AG08395 (cell line): ENCODE measurements at regions not wholly inside any gene's neighbourhood (a gene's known extent, or its start where the extent isn't known, plus 50 kb on each side); places are given as distances from the start of the nearest gene placed in this dataset.

Experiments
- DNase-seq: peaks from one replicate; pipeline ENCODE4 v3.0.0; 2012; ENCODE audit warnings: mixed read lengths, low spot score

GRCh38 chr2:56707650-56708049, 523.9 kb downstream of the CCDC85A start:
- DNase-seq, result no peak

GRCh38 chr2:56709181-56709580, 525.4 kb downstream of the CCDC85A start:
- no peak for DNase-seq

- DNase-seq, result peak; percentile 80
Observed at GRCh38 chr2:56713161-56713676, 529.4 kb downstream of the CCDC85A start.

GRCh38 chr2:56713978-56714377, 530.2 kb downstream of the CCDC85A start:
- DNase-seq, result peak; percentile 7

GRCh38 chr2:56714400-56714799, 530.6 kb downstream of the CCDC85A start:
- no peak for DNase-seq

GRCh38 chr2:56715683-56716082, 531.9 kb downstream of the CCDC85A start:
- no peak for DNase-seq

GRCh38 chr2:56718413-56718812, 534.6 kb downstream of the CCDC85A start:
- no peak for DNase-seq

- no peak for DNase-seq
Observed at GRCh38 chr2:56729212-56729611, 545.4 kb downstream of the CCDC85A start.

- DNase-seq, result no peak
Observed at GRCh38 chr2:56732946-56733345, 549.2 kb downstream of the CCDC85A start.

GRCh38 chr2:56739413-56739812, 555.6 kb downstream of the CCDC85A start:
- no peak for DNase-seq

- DNase-seq, result peak; percentile 92
Observed at GRCh38 chr2:56741601-56742102, 557.9 kb downstream of the CCDC85A start.

- no peak for DNase-seq
Observed at GRCh38 chr2:56743807-56744206, 560.0 kb downstream of the CCDC85A start.

GRCh38 chr2:56749152-56749752, 565.5 kb downstream of the CCDC85A start:
- DNase-seq, result peak; percentile 40

- no peak for DNase-seq
Observed at GRCh38 chr2:56753182-56753581, 569.4 kb downstream of the CCDC85A start.

GRCh38 chr2:56754066-56754615, 570.4 kb downstream of the CCDC85A start:
- no peak for DNase-seq

- no peak for DNase-seq
Observed at GRCh38 chr2:56754627-56755026, 570.8 kb downstream of the CCDC85A start.

- no peak for DNase-seq
Observed at GRCh38 chr2:56757884-56758545, 574.2 kb downstream of the CCDC85A start.

- DNase-seq, result no peak
Observed at GRCh38 chr2:56763683-56764082, 579.9 kb downstream of the CCDC85A start.

- DNase-seq, result no peak
Observed at GRCh38 chr2:56768973-56769372, 585.2 kb downstream of the CCDC85A start.

- peak; percentile 7 for DNase-seq
Observed at GRCh38 chr2:56770490-56770889, 586.7 kb downstream of the CCDC85A start.

GRCh38 chr2:56784046-56784445, 600.3 kb downstream of the CCDC85A start:
- DNase-seq, result no peak

- no peak for DNase-seq
Observed at GRCh38 chr2:56801214-56801613, 617.4 kb downstream of the CCDC85A start.

GRCh38 chr2:56801770-56802169, 618.0 kb downstream of the CCDC85A start:
- peak; percentile 77 for DNase-seq
